Activated T-cell treated with anti-CD3 and anti-CD28 coated beads for 1 hour (primary cell): ENCODE measurements at regions not wholly inside any gene's neighbourhood (a gene's known extent, or its start where the extent isn't known, plus 50 kb on each side); places are given as distances from the start of the nearest gene placed in this dataset.

Source experiments
- DNase-seq: peaks from one replicate; pipeline ENCODE4 v3.0.0-alpha.2; 2020; ENCODE audit warnings: low read depth

- no peak for DNase-seq
These were observed 94.6 kb downstream of the ZPLD1 start for GRCh38 chr3:102529452-102529851.

GRCh38 chr3:102530415-102531181, 95.8 kb downstream of the ZPLD1 start:
- DNase-seq: no peak

GRCh38 chr3:102531686-102532085, 96.9 kb downstream of the ZPLD1 start:
- no peak for DNase-seq

- no peak for DNase-seq
These were observed 98.1 kb downstream of the ZPLD1 start for GRCh38 chr3:102532901-102533300.

- DNase-seq: no peak
These were observed 99.0 kb downstream of the ZPLD1 start for GRCh38 chr3:102533784-102534183.

- DNase-seq: no peak
These were observed 101.6 kb downstream of the ZPLD1 start for GRCh38 chr3:102536456-102536855.

- no peak for DNase-seq
These were observed 102.3 kb downstream of the ZPLD1 start for GRCh38 chr3:102537123-102537522.

- DNase-seq: no peak
These were observed 109.9 kb downstream of the ZPLD1 start for GRCh38 chr3:102544741-102545140.

- DNase-seq: no peak
These were observed 110.5 kb downstream of the ZPLD1 start for GRCh38 chr3:102545276-102545675.

GRCh38 chr3:102553876-102554275, 119.1 kb downstream of the ZPLD1 start:
- no peak for DNase-seq

- DNase-seq: no peak
These were observed 135.7 kb downstream of the ZPLD1 start for GRCh38 chr3:102570511-102570910.

GRCh38 chr3:102571006-102571405, 136.2 kb downstream of the ZPLD1 start:
- DNase-seq: no peak

- DNase-seq: no peak
These were observed 137.0 kb downstream of the ZPLD1 start for GRCh38 chr3:102571720-102572384.

GRCh38 chr3:102573483-102574028, 138.7 kb downstream of the ZPLD1 start:
- DNase-seq: no peak

GRCh38 chr3:102574355-102574754, 139.5 kb downstream of the ZPLD1 start:
- DNase-seq: no peak

- DNase-seq: no peak
These were observed 141.8 kb downstream of the ZPLD1 start for GRCh38 chr3:102576651-102577050.

- DNase-seq: no peak
These were observed 142.4 kb downstream of the ZPLD1 start for GRCh38 chr3:102577082-102577789.

GRCh38 chr3:102580760-102581159, 145.9 kb downstream of the ZPLD1 start:
- no peak for DNase-seq

GRCh38 chr3:102586485-102586884, 151.7 kb downstream of the ZPLD1 start:
- DNase-seq: no peak

- no peak for DNase-seq
These were observed 159.2 kb downstream of the ZPLD1 start for GRCh38 chr3:102593812-102594602.

- no peak for DNase-seq
These were observed 160.2 kb downstream of the ZPLD1 start for GRCh38 chr3:102595057-102595456.
